ENCODE measurements at regions not wholly inside any gene's neighbourhood (a gene's known extent, or its start where the extent isn't known, plus 50 kb on each side); places are given as distances from the start of the nearest gene placed in this dataset.

GRCh38 chr2:220496513-220496912 is 869.1 kb downstream of the SLC4A3 start:
- H2AFZ ChIP-seq (ENCODE audit: low read depth, low read length) = no peak overlapping the region
- H3F3A ChIP-seq (ENCODE audit: insufficient read depth, low read length, poor library complexity, severe bottlenecking) = no peaks in the 10 kb centered on the region
- TF ChIP-seq, protein P1, sequence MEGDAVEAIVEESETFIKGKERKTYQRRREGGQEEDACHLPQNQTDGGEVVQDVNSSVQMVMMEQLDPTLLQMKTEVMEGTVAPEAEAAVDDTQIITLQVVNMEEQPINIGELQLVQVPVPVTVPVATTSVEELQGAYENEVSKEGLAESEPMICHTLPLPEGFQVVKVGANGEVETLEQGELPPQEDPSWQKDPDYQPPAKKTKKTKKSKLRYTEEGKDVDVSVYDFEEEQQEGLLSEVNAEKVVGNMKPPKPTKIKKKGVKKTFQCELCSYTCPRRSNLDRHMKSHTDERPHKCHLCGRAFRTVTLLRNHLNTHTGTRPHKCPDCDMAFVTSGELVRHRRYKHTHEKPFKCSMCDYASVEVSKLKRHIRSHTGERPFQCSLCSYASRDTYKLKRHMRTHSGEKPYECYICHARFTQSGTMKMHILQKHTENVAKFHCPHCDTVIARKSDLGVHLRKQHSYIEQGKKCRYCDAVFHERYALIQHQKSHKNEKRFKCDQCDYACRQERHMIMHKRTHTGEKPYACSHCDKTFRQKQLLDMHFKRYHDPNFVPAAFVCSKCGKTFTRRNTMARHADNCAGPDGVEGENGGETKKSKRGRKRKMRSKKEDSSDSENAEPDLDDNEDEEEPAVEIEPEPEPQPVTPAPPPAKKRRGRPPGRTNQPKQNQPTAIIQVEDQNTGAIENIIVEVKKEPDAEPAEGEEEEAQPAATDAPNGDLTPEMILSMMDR (IDR thresholded peaks at IDR 0.05; ENCODE audit: poor library complexity, severe bottlenecking) = no peak
- TF ChIP-seq EP300 (conservative IDR thresholded peaks at IDR 0.05; ENCODE audit: poor library complexity, severe bottlenecking) (no peak), RAD21 (conservative IDR thresholded peaks at IDR 0.05) (no peak), TAF1 (IDR thresholded peaks at IDR 0.05; ENCODE audit: low read depth) (no peak), SMC3 (conservative IDR thresholded peaks at IDR 0.05; ENCODE audit: poor library complexity) (no peak), EZH2 (IDR thresholded peaks at IDR 0.05; ENCODE audit: borderline replicate concordance, insufficient read depth, low read length, poor library complexity, severe bottlenecking) (no peak), POLR2AphosphoS5 (IDR thresholded peaks at IDR 0.05) (no peak), MXI1 (conservative IDR thresholded peaks at IDR 0.05; ENCODE audit: poor library complexity, severe bottlenecking) (no peak)
- TF ChIP-seq, protein P2, sequence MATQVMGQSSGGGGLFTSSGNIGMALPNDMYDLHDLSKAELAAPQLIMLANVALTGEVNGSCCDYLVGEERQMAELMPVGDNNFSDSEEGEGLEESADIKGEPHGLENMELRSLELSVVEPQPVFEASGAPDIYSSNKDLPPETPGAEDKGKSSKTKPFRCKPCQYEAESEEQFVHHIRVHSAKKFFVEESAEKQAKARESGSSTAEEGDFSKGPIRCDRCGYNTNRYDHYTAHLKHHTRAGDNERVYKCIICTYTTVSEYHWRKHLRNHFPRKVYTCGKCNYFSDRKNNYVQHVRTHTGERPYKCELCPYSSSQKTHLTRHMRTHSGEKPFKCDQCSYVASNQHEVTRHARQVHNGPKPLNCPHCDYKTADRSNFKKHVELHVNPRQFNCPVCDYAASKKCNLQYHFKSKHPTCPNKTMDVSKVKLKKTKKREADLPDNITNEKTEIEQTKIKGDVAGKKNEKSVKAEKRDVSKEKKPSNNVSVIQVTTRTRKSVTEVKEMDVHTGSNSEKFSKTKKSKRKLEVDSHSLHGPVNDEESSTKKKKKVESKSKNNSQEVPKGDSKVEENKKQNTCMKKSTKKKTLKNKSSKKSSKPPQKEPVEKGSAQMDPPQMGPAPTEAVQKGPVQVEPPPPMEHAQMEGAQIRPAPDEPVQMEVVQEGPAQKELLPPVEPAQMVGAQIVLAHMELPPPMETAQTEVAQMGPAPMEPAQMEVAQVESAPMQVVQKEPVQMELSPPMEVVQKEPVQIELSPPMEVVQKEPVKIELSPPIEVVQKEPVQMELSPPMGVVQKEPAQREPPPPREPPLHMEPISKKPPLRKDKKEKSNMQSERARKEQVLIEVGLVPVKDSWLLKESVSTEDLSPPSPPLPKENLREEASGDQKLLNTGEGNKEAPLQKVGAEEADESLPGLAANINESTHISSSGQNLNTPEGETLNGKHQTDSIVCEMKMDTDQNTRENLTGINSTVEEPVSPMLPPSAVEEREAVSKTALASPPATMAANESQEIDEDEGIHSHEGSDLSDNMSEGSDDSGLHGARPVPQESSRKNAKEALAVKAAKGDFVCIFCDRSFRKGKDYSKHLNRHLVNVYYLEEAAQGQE (IDR thresholded peaks at IDR 0.05; ENCODE audit: borderline replicate concordance) = no peak
- H3K9me3 ChIP-seq (ENCODE audit: low read length) = peaks cover 4% of the 10 kb centered on the region
- no peaks in the 10 kb centered on the region for H3K79me2 ChIP-seq (replicated peaks; ENCODE audit: insufficient read depth, low read length)
- H3K27ac ChIP-seq (ENCODE audit: low read length) = no peak overlapping the region
- H3K9me2 ChIP-seq (ENCODE audit: insufficient read depth, low read length) = no peaks in the 10 kb centered on the region
- no peak overlapping the region for H3K9ac ChIP-seq (ENCODE audit: low read length)
- no peak overlapping the region for H3K4me3 ChIP-seq (ENCODE audit: low read length)
- H4K20me1 ChIP-seq (ENCODE audit: insufficient read depth) = no peaks in the 10 kb centered on the region
- H3K4me2 ChIP-seq (ENCODE audit: low read length) = no peak overlapping the region
- H3K27me3 ChIP-seq (ENCODE audit: insufficient read depth, low read depth, low read length) = no peaks in the 10 kb centered on the region
- H3K36me3 ChIP-seq (ENCODE audit: insufficient read depth, low read length) = no peaks in the 10 kb centered on the region

- no peak overlapping the region for H3K4me2 ChIP-seq (ENCODE audit: low read length)
- peaks cover 4% of the 10 kb centered on the region for H3K9me3 ChIP-seq (ENCODE audit: low read length)
Observed at GRCh38 chr2:220499225-220499624, 871.8 kb downstream of the SLC4A3 start.

More at GRCh38 chr2:220499225-220499624, 871.8 kb downstream of the SLC4A3 start:
- TF ChIP-seq, protein P2 (IDR thresholded peaks at IDR 0.05; ENCODE audit: borderline replicate concordance) = no peak
- TF ChIP-seq SMC3 (conservative IDR thresholded peaks at IDR 0.05; ENCODE audit: poor library complexity) = no peak
- TF ChIP-seq TAF1 (IDR thresholded peaks at IDR 0.05; ENCODE audit: low read depth) = no peak
- no peak for TF ChIP-seq POLR2AphosphoS5 (IDR thresholded peaks at IDR 0.05)
- TF ChIP-seq MXI1 (conservative IDR thresholded peaks at IDR 0.05; ENCODE audit: poor library complexity, severe bottlenecking) = no peak
- no peak for TF ChIP-seq RAD21 (conservative IDR thresholded peaks at IDR 0.05)
- no peak for TF ChIP-seq EZH2 (IDR thresholded peaks at IDR 0.05; ENCODE audit: borderline replicate concordance, insufficient read depth, low read length, poor library complexity, severe bottlenecking)
- no peak for TF ChIP-seq EP300 (conservative IDR thresholded peaks at IDR 0.05; ENCODE audit: poor library complexity, severe bottlenecking)
- TF ChIP-seq, protein P1 (IDR thresholded peaks at IDR 0.05; ENCODE audit: poor library complexity, severe bottlenecking) = no peak
- no peaks in the 10 kb centered on the region for H3K27me3 ChIP-seq (ENCODE audit: insufficient read depth, low read depth, low read length)
- no peaks in the 10 kb centered on the region for H3K36me3 ChIP-seq (ENCODE audit: insufficient read depth, low read length)
- no peaks in the 10 kb centered on the region for H3K9me2 ChIP-seq (ENCODE audit: insufficient read depth, low read length)
- no peaks in the 10 kb centered on the region for H3F3A ChIP-seq (ENCODE audit: insufficient read depth, low read length, poor library complexity, severe bottlenecking)
- H4K20me1 ChIP-seq (ENCODE audit: insufficient read depth) = no peaks in the 10 kb centered on the region
- H3K9ac ChIP-seq (ENCODE audit: low read length) = no peak overlapping the region
- H3K4me3 ChIP-seq (ENCODE audit: low read length) = no peak overlapping the region
- H2AFZ ChIP-seq (ENCODE audit: low read depth, low read length) = no peak overlapping the region
- H3K79me2 ChIP-seq (replicated peaks; ENCODE audit: insufficient read depth, low read length) = no peaks in the 10 kb centered on the region
- H3K27ac ChIP-seq (ENCODE audit: low read length) = no peak overlapping the region
